Iris pigment epithelial cell (primary cell): ENCODE measurements at regions not wholly inside any gene's neighbourhood (a gene's known extent, or its start where the extent isn't known, plus 50 kb on each side); places are given as distances from the start of the nearest gene placed in this dataset.
A peak's percentile ranks its signal among the peaks of the same experiment; 100 is the strongest.
"Not testable (repeated sequence)": the region's sequence is repeated elsewhere in the genome, so short reads cannot be mapped to it uniquely, and the experiment has no call there.

ENCODE experiments used
- DNase-seq: peaks from one replicate; pipeline ENCODE4 v3.0.0-alpha.2; 2011; ENCODE audit warnings: low read depth

- no peak for DNase-seq
Observed at GRCh38 chr12:72863671-72864070, 591.5 kb downstream of the TRHDE start.

- no peak for DNase-seq
Observed at GRCh38 chr12:72865921-72866320, 593.8 kb downstream of the TRHDE start.

GRCh38 chr12:72869024-72869423, 596.9 kb downstream of the TRHDE start:
- no peak for DNase-seq

DNA sequence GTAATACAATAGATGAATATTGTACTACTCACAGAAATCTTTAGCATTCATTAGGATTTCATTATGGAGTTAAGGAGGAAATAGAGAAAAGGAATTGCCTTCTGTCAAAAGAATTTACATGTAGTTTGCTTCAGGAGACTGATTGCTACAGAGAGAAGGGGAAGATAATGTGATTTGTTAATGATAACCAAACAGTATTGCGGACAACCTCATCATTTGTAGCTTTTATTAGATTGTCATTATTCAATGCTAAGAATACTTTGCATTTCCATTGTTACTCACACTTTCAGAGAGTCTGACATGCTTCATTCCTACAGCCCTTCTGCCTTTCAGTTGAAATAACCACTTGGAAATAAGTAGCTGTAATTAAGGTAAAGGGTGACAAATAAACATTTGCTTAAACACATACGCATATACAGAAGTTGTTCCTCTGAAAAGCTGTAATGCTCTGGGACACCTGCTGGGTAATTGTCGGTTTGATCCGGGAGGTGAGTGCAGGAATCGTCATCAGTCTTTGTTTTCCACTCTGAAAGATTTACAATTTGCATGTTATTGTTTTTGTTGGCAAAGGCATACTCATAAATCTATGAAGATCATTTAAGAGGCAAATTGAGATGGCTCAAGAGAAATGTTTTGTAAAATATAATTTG, 600.2 kb downstream of the TRHDE start:
- no peak for DNase-seq

DNA sequence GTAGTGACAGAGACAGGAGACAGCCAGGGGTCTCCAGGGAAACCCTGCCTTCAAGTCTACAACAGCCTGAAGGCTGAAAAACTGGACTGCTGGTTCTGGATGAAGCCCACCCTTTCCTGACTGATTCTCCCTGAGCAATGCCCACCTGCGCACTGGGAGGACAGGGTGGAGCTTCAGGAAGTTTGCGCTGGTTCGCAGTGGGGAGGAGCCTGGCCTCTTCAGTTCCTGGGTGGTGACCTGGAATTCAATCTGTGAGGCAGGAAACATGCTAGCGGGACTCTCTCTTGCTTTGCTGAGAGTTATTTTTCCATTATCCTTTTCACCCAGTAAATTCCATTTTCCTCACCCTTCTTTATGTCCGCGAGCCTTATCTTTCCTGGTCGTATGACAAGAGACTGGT, 600.8 kb downstream of the TRHDE start:
- DNase-seq = no peak

GRCh38 chr12:72876092-72876491, 603.9 kb downstream of the TRHDE start:
- no peak for DNase-seq

GRCh38 chr12:72888693-72889092, 616.5 kb downstream of the TRHDE start:
- DNase-seq = no peak

DNA sequence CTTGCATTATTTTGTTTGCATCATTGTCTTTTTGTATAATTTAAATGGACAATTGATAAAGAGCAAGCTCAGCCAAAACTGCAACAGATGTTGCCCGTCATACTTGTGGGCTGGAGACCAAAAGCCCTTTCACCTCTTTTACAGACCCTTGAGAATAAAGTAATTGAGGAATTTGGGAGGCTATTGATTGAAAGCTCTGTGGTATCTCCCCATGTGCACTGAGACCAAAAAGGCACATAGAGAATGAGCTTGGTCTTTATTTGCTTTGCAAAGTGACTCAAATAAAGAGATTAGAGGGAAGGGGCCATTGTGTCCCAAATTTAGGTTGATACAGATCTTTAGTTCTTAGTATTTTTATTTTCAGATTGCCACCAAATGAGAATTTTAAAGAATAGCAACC, 617.6 kb downstream of the TRHDE start:
- DNase-seq = no peak

DNA sequence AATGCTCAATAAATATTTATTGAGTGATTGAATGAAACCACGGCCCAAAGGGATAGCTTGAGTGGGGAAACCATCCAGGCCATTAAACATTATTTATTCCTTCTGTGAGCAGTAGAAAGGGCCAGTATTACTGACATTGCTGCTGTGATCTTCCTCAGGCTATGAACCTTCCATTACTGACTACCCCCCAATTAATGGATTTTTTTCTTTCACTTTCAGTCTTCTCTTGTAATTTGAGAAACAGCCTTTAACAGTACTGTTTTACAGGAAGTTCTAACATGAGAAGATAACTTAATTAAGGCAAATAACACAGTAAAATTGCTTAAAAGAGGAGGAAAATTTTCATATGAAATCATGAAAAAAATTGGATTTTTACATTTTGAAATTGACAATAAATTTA, 629.5 kb downstream of the TRHDE start:
- no peak for DNase-seq

GRCh38 chr12:72925716-72926115, 653.5 kb downstream of the TRHDE start:
- no peak for DNase-seq

GRCh38 chr12:72931838-72932237, 659.7 kb downstream of the TRHDE start:
- not testable (repeated sequence) for DNase-seq

- DNase-seq = no peak
Observed at GRCh38 chr12:72937486-72937885, 665.3 kb downstream of the TRHDE start.

GRCh38 chr12:72957454-72957853, 685.3 kb downstream of the TRHDE start:
- DNase-seq = peak; percentile 1

DNA sequence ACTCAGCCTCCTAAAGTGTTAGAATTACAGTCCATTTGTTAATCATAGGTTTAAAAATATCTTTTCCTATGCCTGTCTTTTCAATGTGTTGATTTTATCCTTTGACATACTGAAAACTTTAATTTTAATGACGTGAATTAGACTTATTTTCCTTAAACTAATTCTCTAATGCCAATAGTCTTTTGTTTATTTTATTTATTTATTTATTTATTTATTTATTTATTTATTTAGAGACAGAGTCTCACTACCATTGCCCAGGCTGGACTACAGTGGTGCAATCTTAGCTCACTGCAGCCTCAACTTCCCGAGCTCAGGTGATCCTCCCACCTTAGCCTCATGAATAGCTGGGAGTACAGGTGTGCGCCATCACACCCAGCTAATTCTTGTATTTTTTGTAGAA, 694.5 kb downstream of the TRHDE start:
- DNase-seq = no peak

DNA sequence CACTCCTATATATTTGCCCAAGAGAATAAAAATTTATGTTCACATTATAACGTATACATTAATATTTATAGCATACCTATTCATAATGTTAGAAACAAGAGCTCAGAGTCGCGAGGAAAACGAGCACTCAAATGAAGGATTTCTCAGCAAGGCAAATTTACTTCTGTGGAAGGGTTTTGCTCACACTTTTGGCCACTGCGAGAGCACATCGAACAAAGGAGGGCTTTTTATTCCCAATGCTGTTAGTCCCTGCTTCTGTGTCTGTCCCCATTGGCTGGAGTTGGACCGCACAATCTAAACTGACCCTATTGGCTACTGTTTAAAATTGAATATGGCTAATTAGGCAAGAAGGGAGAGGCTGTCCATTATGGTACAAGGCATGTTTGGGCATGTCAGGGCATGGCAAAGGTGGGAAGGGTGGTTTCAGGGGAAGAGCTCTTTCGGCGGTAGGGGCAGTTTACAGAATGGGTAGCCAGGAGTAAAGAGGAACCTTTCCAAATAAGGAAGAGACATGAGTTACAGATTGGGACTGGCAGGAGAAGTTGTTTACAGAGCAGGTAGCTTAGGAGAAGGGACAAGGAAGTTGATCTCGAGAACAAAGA, 702.9 kb downstream of the TRHDE start:
- DNase-seq = no peak

DNA sequence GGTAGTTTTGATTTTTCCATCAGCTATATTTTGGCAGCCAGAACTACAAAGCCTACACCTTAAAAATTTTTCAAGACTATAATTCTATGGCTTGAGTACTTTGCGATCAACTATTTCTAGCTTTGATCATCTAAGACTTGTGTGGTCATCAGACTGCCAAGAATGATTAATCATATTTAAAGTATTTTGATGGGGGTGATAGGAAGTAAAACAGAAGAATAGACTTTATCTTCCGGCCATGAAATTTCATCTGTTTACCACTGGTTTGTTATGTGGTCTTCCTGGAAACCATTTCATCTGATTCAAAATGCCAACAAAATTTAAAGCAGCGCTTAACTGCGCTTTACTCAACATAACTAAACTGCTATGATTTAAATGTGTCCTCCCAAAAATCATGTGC, 706.8 kb downstream of the TRHDE start:
- DNase-seq = no peak

DNA sequence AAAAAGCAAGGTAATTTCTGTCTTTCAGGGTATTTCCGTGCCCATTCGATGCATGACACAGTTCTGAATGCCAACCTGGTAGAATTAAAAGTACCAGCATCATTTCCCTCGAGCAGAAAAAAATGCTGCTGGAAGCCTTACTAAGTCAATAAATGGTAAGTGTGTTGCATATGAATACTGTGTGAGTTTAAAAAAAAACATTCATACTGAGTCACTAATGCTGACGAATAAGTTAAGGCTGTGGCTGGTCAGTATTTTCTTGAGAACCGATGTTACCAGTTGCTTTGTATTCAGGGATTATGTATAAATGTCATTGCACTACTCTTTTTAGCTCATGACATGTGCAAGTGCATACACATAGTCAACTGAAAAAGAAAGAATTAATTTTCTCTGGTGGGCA, 710.2 kb downstream of the TRHDE start:
- no peak for DNase-seq

DNA sequence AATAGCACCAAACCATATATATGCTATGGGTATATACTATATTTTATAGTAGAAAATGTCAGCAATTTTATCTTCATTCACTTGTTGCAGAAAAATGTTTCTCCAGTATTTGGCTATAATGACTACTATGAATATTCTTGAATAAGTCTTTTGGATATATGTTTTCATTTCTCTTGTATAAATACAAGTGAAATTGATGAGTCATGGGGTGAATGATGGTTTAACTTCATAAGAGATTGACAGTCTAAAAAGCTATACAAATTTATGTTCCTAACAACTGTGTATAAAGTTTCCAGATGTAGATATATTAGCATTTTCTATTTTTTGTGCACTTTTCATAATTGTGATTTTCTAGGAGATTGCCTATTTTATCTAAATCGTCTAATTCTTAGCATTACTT, 714.8 kb downstream of the TRHDE start:
- no peak for DNase-seq

DNA sequence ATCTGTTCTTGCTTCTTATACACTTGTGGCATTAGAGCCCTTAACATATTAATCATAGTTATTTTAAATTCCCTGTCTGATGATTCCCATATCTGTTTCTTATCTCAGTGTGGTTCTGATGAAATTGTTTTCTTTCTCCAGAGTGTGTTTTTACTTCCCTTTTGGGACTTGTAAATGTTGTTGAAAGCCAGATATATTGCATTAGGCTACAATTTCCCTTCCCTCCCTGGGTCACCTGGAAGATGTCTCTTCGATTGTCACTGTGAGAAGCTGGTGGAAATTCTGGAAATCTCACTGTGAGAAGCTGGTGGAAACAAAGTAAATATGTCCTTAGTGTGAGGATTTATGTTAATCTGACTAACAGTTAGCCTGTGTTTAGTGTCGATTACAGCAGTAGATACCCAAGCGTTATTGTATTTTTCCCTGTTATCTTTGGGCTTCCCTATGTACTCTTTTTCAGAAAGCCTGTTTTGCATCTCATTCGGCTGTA, 717.3 kb downstream of the TRHDE start:
- DNase-seq = no peak

DNA sequence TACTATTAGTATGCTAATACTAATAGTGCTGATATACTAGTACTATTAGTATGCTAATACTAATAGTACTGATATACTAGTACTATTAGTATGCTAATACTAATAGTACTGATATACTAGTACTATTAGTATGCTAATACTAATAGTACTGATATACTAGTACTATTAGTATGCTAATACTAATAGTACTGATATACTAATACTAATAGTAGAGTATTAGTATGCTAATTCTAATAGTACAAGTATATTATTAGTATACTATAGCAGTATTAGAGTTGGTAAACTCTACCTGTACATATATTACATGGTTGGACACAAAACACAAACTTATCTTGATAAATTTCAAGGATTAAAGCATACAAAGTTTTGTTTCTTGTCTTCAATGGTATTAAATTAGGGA, 722.9 kb downstream of the TRHDE start:
- DNase-seq = not testable (repeated sequence)

GRCh38 chr12:72995616-72996015, 723.4 kb downstream of the TRHDE start:
- DNase-seq = no peak

DNA sequence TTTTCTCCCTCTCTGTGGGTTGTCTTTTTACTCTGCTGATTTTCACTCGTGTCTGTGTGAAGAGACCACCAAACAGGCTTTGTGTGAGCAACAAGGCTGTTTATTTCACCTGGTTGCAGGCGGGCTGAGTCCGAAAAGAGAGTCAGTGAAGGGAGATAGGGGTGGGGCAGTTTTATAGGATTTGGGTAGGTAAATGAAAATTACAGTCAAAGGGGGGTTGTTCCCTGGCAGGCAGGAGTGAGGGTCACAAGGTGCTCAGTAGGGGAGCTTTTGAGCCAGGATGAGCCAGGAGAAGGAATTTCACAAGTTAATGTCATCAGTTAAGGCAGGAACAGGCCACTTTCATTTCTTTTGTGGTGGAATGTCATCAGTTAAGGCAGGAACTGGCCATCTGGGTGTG, 729.6 kb downstream of the TRHDE start:
- not testable (repeated sequence) for DNase-seq

DNA sequence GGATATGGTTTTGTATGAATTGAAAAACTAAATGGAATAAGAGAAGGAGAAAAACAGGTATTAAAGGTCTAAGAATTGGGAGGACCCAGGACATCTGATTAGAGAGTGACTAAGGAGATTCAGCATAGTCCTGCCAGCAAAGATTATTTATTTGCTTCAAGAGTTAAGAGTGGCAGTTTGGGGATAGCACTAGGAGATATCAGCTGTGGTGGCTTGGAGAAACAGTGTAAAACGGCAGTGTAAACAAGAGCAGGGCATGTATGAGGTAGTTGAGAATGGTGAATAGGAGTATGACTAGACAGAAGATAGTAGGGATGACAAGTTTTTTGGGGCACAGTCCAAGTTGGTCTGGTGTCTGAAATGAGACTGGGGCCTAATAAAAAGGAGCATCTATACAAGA, 730.3 kb downstream of the TRHDE start:
- not testable (repeated sequence) for DNase-seq
